PC-3 (cell line): ENCODE measurements at regions not wholly inside any gene's neighbourhood (a gene's known extent, or its start where the extent isn't known, plus 50 kb on each side); places are given as distances from the start of the nearest gene placed in this dataset.

Source experiments
- ATAC-seq: fragments of 200-7000 bp; cut with Tn5 transposase; 2 replicates; pipeline ENCODE4 v1.9.1; 2020; ENCODE audit warnings: mild to moderate bottlenecking, moderate library complexity
- BruUV-seq: library from RNA; stranded (reverse); fragments of 400-500 nt; replicated peaks from 2 replicates; lab custom pipeline; 2021; lab: Mats Ljungman, UMichigan
- CTCF ChIA-PET: fragments of 300-600 bp; sonication (Branson Sonifier 250); formaldehyde crosslinking; loops from one replicate; lab custom pipeline; 2022; ENCODE audit warnings: antibody characterized with exemption; lab: Charles Lee
- POLR2A ChIA-PET: fragments of 300-600 bp; sonication (Branson Sonifier 250); formaldehyde crosslinking; loops from one replicate; lab custom pipeline; 2022; ENCODE audit warnings: antibody characterized with exemption; ENCODE audit not compliant: unreplicated experiment; lab: Charles Lee
- DNase-seq: peaks from one replicate; pipeline ENCODE4 v3.0.0-alpha.2; 2015
- H2AFZ ChIP-seq: fragments of 300-600 bp; sonication (generic); 2 replicates; pipeline ENCODE4 v1.6.0; 2016; ENCODE audit warnings: antibody characterized with exemption, low read length
- H3F3A ChIP-seq: fragments of 300-600 bp; sonication (generic); one replicate; pipeline ENCODE4 v1.6.0; 2017; ENCODE audit warnings: antibody characterized with exemption, low read length, control low read depth, mild to moderate bottlenecking; ENCODE audit not compliant: unreplicated experiment
- H3K27ac ChIP-seq: fragments of 300-600 bp; sonication (generic); 2 replicates; pipeline ENCODE4 v1.5.1; 2016; ENCODE audit warnings: mild to moderate bottlenecking, low read length
- H3K27me3 ChIP-seq: fragments of 300-600 bp; sonication (generic); 2 replicates; pipeline ENCODE4 v1.6.1; 2016; ENCODE audit warnings: low read length, mixed read lengths
- H3K36me3 ChIP-seq: fragments of 300-600 bp; sonication (generic); 2 replicates; pipeline ENCODE4 v1.6.1; 2016; ENCODE audit warnings: low read depth, mixed run types, low read length, mixed read lengths
- H3K4me1 ChIP-seq: fragments of 300-600 bp; sonication (generic); 2 replicates; pipeline ENCODE4 v1.5.1; 2016; ENCODE audit warnings: low read length; ENCODE audit not compliant: insufficient read depth
- H3K4me2 ChIP-seq: fragments of 300-600 bp; sonication (generic); 2 replicates; pipeline ENCODE4 v1.6.0; 2016; ENCODE audit warnings: low read length
- H3K4me3 ChIP-seq: fragments of 300-600 bp; sonication (generic); 2 replicates; pipeline ENCODE4 v1.5.1; 2016; ENCODE audit warnings: mild to moderate bottlenecking, low read length, mixed read lengths
- H3K79me2 ChIP-seq: fragments of 300-600 bp; sonication (generic); 2 replicates; pipeline ENCODE4 v1.6.1; 2017; ENCODE audit warnings: low read length, mixed read lengths
- H3K9ac ChIP-seq: fragments of 300-600 bp; sonication (generic); 2 replicates; pipeline ENCODE4 v1.6.0; 2016; ENCODE audit warnings: mild to moderate bottlenecking, low read length
- H3K9me2 ChIP-seq: fragments of 300-600 bp; sonication (generic); replicated peaks from 2 replicates; pipeline ENCODE4 v1.6.1; 2016; ENCODE audit warnings: mixed run types, low read length, mixed read lengths
- H3K9me3 ChIP-seq: fragments of 300-600 bp; sonication (generic); 2 replicates; pipeline ENCODE4 v1.6.1; 2016; ENCODE audit warnings: low read length, mixed read lengths
- H4K20me1 ChIP-seq: fragments of 300-600 bp; sonication (generic); 2 replicates; pipeline ENCODE4 v1.6.1; 2016; ENCODE audit warnings: low read length, mixed read lengths
- EZH2 ChIP-seq: fragments of 300-600 bp; sonication (generic); IDR thresholded peaks from one replicate; pipeline ENCODE4 v1.6.1; 2017; ENCODE audit warnings: antibody characterized with exemption, mild to moderate bottlenecking, low read length; ENCODE audit not compliant: unreplicated experiment
- EZH2phosphoT487 ChIP-seq: fragments of 300-600 bp; sonication (generic); IDR thresholded peaks from 2 replicates; pipeline ENCODE4 v1.6.1; 2018; ENCODE audit warnings: mild to moderate bottlenecking, antibody characterized with exemption, low read length, borderline replicate concordance
- intact Hi-C: fragments of 100-400 bp; cut with micrococcal nuclease; formaldehyde crosslinking; loops from 2 replicates; pipeline ENCODE4 v1.9.0; 2023
- TF ChIP-seq, protein P1 (sequence below): fragments of 300-600 bp; sonication (generic); conservative IDR thresholded peaks from 2 replicates; pipeline ENCODE4 v1.5.1; 2017; ENCODE audit warnings: antibody characterized with exemption, low read depth, mild to moderate bottlenecking, low read length

DNA sequence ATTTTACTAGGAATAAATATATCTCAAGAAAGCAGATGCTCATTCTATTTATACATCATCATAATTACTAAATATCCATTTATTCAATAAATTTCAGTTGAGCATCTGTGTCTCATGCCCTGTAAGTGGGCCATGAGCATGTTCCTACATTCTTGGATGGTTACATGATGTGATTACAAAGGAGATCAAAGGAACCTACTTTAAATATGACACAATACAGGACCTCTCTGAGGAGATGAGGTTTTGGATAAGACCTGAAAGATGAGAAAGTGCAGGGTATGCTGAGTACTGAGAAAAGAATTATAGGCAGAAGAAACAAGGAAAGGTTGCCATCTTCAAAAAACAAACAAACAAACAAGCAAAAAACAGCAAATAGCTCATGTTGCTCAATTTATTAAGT is 105.4 kb upstream of the CNTN1 start:
- DNase-seq = no peak

DNA sequence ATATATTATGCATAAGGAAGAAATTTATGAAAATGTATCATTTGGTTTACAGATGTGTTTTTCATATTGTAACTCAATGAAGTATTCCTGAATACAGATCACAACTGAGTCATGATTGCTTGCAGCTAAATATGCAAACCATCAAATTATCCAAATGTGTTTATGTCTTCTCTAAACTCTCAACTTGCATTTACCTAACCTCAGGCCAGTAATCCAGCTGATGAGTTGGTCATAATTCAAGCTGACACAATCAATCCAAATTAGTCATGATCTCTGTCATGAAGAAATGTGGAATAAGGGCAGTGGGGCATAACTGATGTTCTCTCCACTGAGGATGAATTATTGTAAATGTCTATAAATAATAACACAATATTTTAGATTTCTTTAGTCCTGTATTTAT is 104.8 kb upstream of the CNTN1 start:
- Histone ChIP-seq H3K4me3 (no peak overlapping the region), H3K36me3 (no peaks in the 10 kb centered on the region), H3K4me1 (no peaks in the 10 kb centered on the region), H3F3A (no peaks in the 10 kb centered on the region), H4K20me1 (no peaks in the 10 kb centered on the region), H3K4me2 (no peak overlapping the region), H2AFZ (no peak overlapping the region), H3K9me2 (no peaks in the 10 kb centered on the region), H3K27ac (no peak overlapping the region), H3K27me3 (no peaks in the 10 kb centered on the region), H3K9ac (no peak overlapping the region), H3K9me3 (no peaks in the 10 kb centered on the region), H3K79me2 (no peaks in the 10 kb centered on the region)
- ATAC-seq (no peak), DNase-seq (no peak)
- ChIA-PET POLR2A (no interaction called here), CTCF (no interaction called here)
- BruUV-seq = no TSS peak
- no peak for TF ChIP-seq EZH2
- TF ChIP-seq, protein P1, sequence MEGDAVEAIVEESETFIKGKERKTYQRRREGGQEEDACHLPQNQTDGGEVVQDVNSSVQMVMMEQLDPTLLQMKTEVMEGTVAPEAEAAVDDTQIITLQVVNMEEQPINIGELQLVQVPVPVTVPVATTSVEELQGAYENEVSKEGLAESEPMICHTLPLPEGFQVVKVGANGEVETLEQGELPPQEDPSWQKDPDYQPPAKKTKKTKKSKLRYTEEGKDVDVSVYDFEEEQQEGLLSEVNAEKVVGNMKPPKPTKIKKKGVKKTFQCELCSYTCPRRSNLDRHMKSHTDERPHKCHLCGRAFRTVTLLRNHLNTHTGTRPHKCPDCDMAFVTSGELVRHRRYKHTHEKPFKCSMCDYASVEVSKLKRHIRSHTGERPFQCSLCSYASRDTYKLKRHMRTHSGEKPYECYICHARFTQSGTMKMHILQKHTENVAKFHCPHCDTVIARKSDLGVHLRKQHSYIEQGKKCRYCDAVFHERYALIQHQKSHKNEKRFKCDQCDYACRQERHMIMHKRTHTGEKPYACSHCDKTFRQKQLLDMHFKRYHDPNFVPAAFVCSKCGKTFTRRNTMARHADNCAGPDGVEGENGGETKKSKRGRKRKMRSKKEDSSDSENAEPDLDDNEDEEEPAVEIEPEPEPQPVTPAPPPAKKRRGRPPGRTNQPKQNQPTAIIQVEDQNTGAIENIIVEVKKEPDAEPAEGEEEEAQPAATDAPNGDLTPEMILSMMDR = no peak
- no peak for TF ChIP-seq EZH2phosphoT487
- intact Hi-C loops = no loop called here

More for the DNA sequence above, 105.4 kb upstream of the CNTN1 start:
- no peaks in the 10 kb centered on the region for H3K4me1 ChIP-seq
- H2AFZ ChIP-seq = no peak overlapping the region
- H3K9ac ChIP-seq = no peak overlapping the region
- H3F3A ChIP-seq = no peaks in the 10 kb centered on the region
- H4K20me1 ChIP-seq = no peaks in the 10 kb centered on the region
- ATAC-seq = no peak
- no peak overlapping the region for H3K4me3 ChIP-seq
- H3K4me2 ChIP-seq = no peak overlapping the region
- no peaks in the 10 kb centered on the region for H3K79me2 ChIP-seq
- no peaks in the 10 kb centered on the region for H3K9me3 ChIP-seq
- ChIA-PET CTCF (no interaction called here), POLR2A (no interaction called here)
- H3K36me3 ChIP-seq = no peaks in the 10 kb centered on the region
- intact Hi-C loops = no loop called here
- no peaks in the 10 kb centered on the region for H3K27me3 ChIP-seq
- H3K9me2 ChIP-seq = no peaks in the 10 kb centered on the region
- TF ChIP-seq, protein P1 = no peak
- TF ChIP-seq EZH2phosphoT487 = no peak
- no peak for TF ChIP-seq EZH2
- H3K27ac ChIP-seq = no peak overlapping the region
- BruUV-seq = no TSS peak

DNA sequence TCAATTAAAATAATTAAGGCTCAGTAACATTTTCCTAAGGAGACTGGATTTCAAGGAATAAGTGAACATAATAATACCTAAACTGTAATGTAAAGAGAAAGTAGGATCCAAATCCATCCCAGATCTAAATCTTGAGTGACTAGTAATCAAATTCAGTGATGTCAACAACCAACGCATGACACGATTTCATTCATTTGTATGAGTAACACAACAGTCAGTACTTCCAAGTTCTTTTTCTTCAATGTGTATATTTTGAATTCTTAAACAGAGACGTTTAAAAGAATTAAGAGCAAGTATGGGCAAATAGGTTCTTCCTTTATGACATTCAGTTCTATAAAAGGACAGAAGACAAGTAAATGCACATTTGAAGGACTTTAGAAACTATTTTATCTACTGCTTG is 104.3 kb upstream of the CNTN1 start:
- H3F3A ChIP-seq = no peaks in the 10 kb centered on the region
- no peaks in the 10 kb centered on the region for H3K9me2 ChIP-seq
- H3K9me3 ChIP-seq = no peaks in the 10 kb centered on the region
- H4K20me1 ChIP-seq = no peaks in the 10 kb centered on the region
- H3K27ac ChIP-seq = no peak overlapping the region
- no TSS peak for BruUV-seq
- no peak for ATAC-seq
- H3K27me3 ChIP-seq = no peaks in the 10 kb centered on the region
- POLR2A ChIA-PET = no interaction called here
- no peaks in the 10 kb centered on the region for H3K36me3 ChIP-seq
- no peaks in the 10 kb centered on the region for H3K4me1 ChIP-seq
- intact Hi-C loops = no loop called here
- H3K4me2 ChIP-seq = no peak overlapping the region
- no peak overlapping the region for H3K4me3 ChIP-seq
- CTCF ChIA-PET = no interaction called here
- TF ChIP-seq, protein P1 = no peak
- TF ChIP-seq EZH2phosphoT487 = no peak
- no peak for TF ChIP-seq EZH2
- H3K79me2 ChIP-seq = no peaks in the 10 kb centered on the region
- no peak overlapping the region for H2AFZ ChIP-seq
- no peak for DNase-seq
- H3K9ac ChIP-seq = no peak overlapping the region
